ENCODE measurements at regions not wholly inside any gene's neighbourhood (a gene's known extent, or its start where the extent isn't known, plus 50 kb on each side); places are given as distances from the start of the nearest gene placed in this dataset.

DNA sequence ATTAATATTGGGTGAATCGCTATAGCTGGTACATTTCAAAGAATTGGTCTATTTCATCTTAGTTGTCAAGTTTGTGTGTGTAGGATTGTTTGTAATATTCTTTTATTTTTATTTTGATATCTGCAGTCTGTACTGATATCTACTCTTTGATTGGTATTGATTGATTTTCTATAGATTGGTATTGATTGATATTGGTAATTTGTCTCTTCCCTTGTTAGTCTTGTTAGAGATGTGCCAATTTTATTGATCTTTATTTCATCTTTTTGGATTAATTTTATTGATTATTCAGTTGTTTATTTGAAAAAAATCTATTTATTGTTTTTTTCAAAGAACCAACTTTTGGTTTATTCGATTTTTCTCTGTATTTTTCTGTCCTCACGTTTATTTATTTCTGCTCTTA lies 61.4 kb downstream of the TM2D3 start:
- DNase-seq, result no peak

DNA sequence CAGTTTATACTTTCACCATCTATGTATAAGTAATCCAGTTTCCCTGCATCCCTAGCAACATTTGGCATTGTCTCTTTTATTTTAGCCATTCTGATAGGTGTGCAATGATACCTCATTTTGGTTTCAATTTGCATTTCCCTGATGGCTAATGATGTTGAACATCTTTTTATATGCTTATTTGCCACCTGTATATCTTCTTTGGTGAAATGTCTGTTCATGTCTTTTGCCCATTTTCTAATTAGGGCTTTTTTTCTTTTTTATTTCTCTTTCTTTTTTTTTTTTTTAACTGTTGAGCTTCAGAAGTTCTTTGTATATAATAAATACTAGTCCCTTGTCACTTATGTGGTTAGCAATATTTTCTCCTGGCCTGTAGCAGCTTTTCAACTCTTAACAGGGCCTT lies 68.9 kb downstream of the TM2D3 start:
- no peak for DNase-seq

GRCh38 chr15:101580431-101580830 lies 71.8 kb downstream of the TM2D3 start:
- no peak for DNase-seq

DNA sequence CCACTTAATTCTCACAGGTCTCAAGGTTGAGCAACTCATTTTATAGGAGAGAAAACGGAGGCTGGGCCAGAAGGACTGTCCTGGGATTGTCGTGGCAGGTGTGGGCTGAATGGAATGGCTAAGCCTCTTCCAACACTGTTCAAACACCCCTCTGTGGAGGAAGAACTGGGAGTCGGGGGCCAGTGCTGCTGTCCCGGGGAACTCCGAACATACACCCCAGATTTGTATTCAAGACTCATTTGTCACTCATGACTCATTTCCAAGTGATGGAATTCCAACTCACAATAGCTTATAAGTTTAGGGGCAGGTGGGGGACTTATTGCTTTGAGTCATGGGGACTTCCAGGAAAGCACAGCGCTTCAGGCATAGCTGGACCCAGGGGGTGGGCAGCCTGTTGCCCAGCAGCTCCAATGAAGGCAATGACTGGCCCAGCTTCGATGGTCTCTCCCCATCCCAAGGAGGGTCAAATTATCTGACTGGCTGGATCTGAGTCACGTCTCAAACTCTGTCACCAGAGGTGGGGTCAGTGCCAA lies 72.5 kb downstream of the TM2D3 start:
- peak; percentile 67 for DNase-seq

DNA sequence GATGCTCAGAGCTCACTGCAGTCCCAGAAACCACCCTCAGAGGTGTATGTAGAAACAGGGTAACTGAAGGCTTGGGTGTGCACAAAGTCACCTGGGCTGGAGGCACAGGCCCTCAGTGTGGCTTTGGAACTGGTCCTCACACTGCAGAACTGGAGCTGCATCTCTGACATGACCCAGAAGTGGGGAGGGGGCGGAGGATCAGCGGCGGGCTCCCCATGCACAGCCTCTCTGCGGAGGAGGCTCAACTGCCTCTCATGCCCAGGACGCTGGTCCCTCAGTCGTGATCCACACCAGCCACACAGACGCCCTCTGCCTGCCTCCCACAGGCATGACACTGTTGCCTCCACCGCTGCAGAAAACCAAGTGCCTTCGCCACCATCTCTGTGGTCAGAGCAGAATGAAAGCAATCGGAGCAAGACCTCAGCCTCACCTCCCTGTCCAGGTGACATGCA lies 73.7 kb downstream of the TM2D3 start:
- DNase-seq, result no peak

GRCh38 chr15:101573951-101574350 lies 78.2 kb downstream of the TM2D3 start:
- no peak for DNase-seq

- no peak for DNase-seq
These were observed 80.7 kb upstream of the PCSK6 start for GRCh38 chr15:101570241-101570640.

DNA sequence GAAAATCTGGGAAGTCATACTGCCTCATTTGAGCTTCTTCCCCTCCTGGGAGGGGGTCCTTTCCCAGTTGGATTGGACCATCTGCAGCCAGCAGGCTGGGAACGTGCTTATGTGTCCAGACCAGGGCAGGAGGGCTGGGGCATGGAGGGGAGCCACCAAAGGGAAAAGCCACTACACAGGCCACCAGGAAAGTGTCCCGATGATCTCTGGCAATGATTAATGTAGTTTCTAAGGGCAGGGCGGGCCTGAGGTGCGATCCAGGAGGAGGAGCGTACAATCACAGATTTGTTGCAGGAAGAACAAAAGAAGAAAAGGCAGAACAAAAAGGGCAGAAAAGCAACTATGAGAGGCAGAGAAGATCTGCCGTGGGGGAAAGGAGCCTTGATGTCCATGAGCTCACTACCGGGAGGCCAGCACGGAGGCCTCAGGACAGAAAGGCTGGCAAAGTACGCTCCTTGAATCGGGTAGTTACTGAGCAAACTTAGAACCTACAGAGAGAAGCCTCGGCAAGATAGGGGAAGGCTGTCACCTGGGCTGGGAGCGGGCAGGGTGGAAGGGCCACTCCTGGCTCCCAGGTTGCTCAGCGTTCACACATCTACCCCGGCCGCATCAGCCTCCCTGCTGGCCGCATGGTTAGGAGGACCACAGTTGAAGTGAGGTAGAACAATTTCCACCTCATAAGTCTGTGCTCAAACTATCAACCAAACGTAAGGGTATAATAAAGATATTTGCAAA lies 79.5 kb upstream of the PCSK6 start:
- no peak for DNase-seq

GRCh38 chr15:101568309-101568708 lies 78.8 kb upstream of the PCSK6 start:
- peak; percentile 12 for DNase-seq

DNA sequence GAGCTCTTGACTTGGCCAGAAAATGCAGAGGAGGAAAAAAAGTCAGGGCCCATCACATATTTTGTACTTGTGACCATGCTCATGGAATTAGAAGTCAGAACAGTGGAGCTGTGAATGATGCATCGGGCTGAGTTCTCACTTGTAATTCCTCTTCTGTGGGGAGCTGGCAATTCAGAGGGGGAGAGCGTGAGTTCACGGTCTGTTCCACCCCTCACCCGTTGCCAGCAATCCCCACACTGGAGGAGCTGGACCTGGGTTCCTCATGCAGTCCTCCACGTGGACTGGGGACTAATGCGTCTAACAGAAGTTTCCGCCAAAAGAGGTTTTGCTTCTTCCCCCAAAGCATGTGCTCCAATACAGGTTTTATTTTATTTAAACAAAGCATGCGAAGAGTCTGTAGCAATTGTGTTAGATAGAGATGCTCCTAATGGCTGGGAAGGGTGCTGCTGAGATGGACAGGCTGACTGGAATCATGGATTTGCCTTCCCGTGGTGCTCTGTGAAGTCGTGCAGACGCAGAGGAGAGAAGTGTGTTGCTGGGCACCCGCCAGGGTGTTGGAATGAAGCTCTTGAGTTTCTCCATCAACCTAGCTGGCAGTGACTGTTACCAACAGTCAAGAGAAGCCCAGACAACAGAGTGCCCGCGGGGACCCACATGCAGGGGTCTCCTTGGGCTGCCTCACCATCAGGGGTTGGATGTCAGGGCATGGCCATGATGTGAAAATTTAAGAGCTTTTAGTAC lies 77.4 kb upstream of the PCSK6 start:
- DNase-seq, result no peak

DNA sequence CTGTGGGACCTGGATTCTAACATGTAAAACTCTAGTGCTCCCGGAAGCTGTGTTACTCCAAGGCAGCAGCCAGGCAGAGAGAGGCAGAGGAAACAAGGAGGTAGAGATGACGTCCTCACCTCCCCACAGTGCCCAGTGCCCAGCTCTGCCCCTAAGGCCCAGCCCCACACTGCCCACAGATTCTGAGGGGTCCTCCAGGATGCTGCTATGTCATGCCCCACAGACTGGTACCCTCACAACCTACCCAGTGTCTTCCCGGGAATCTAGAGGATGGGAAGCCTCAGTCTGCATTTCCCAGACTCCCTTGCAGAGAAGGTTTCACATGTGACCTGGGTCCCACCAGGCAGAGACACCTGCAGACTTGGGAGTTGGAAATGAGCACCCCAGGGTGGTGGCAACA lies 75.9 kb upstream of the PCSK6 start:
- DNase-seq, result no peak

GRCh38 chr15:101563176-101563796 lies 73.8 kb upstream of the PCSK6 start:
- DNase-seq, result no peak

DNA sequence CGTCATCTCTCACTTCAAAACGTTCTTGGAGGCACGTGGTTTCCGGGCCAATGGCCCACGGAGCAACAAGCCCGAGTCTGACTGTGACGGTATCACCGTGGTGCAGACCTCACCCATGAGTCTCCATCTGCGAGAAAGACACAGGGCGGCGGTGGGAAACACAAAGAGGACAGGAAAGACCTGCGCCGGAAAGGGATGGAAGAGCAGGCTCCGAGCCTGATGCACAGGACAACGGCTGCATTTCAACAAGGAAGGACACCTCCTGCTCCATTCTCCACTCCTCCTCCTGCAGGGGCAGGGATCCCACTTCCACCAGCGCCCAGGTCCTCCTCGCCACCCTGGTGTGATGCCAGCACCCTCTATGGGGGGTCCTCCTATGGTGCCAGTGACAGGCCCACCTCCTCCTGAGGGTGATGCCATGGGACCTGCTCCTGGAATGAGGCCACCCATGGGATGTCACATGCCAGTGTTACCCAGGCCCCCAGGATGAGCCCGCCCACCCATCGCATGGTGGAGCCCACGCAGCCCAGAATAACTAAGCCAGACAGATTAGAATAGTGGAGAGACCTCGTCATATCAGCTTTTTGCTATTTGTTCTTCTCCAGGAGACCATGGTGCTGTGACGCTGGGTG lies 73.0 kb upstream of the PCSK6 start:
- no peak for DNase-seq

DNA sequence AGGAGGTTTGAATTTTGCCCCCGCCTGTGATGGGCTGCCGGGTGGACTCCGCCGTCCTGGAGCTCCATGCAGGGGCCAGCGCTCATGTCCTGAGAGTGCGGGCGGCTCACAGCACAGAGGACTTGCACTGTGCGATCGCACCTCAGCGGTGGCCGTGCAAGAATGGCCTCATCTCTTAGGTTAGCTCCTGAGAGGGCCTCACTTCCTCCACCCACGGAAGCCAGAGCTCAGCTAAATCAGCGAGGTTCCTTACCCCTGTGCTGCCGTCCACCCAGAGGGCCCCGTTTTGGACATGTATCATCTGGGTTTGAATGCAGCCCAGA lies 72.0 kb upstream of the PCSK6 start:
- DNase-seq, result no peak

GRCh38 chr15:101560722-101561583 lies 71.4 kb upstream of the PCSK6 start:
- DNase-seq, result no peak

- no peak for DNase-seq
These were observed 70.4 kb upstream of the PCSK6 start for GRCh38 chr15:101559952-101560351.

DNA sequence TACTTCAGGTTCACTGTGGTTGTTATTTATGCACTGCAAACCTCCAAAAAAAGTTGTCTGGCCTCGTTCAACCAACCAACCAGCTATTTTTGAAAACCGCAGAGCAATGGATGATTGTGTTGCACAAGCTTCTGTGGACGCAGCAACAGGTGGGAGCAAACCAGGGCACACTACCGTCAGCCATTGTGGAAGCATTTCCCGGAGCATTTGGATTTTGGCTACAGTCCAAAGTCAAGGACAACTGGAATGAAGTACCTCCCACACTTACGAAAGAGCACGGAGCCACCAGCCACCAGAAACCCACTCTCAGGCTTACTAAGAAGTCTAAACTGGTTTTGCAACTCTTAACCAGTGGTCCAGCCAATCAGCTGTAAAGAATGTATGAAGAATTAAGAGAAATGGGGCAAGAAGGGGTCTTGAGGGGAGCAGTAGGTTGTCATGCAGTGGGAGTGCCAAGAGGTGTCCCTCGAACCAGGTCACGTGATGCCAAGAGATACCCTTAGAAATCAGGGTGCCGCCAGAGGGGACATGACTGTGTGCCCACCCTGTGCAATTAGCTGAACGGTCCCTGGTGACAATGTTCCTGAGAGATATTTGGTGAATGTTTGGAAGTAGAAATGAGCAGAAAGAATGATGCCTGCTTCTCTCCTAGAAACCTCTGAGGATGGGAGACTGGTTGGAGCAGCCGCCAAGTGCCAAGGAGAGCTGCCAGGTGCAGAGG lies 68.9 kb upstream of the PCSK6 start:
- DNase-seq, result no peak

GRCh38 chr15:101556273-101556672 lies 66.8 kb upstream of the PCSK6 start:
- no peak for DNase-seq

DNA sequence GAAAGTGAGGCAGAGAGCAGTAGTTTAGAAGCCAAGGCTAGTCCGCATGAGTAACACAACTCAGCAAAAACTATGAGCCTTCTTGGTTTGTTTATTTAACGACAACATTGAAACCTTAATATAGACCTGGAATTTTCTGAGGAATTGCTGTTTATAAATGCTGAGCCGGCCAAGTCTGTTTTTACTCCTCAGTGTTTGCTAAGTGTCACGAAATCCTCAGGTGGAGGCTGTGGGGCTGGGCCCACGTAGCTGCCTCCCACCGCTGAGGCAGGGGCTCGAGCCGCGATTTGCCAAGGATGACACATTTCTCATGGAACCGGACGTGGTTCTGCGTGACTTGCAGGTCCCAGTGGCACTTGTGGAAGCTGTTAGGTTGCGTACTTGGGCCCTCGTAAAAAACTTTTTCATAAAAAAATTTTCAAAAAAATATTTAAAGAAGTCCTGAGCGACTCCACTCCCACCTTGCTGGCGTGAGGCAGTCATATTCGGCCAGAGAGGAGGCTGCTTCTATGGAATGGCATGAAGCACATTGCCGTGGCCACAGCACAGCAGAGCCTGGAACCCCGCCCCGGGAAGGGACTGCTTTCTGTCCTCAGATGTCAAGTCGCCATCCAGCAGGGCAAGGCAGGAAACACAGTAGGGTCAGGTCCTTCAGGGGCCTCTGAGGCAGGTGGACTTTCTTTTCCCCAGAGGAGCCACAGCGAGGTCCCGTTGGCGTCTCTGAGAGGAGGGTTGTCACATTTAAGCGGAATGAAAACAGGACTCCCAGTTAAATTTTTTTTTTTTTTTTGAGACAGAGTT lies 64.8 kb upstream of the PCSK6 start:
- DNase-seq, result no peak

DNA sequence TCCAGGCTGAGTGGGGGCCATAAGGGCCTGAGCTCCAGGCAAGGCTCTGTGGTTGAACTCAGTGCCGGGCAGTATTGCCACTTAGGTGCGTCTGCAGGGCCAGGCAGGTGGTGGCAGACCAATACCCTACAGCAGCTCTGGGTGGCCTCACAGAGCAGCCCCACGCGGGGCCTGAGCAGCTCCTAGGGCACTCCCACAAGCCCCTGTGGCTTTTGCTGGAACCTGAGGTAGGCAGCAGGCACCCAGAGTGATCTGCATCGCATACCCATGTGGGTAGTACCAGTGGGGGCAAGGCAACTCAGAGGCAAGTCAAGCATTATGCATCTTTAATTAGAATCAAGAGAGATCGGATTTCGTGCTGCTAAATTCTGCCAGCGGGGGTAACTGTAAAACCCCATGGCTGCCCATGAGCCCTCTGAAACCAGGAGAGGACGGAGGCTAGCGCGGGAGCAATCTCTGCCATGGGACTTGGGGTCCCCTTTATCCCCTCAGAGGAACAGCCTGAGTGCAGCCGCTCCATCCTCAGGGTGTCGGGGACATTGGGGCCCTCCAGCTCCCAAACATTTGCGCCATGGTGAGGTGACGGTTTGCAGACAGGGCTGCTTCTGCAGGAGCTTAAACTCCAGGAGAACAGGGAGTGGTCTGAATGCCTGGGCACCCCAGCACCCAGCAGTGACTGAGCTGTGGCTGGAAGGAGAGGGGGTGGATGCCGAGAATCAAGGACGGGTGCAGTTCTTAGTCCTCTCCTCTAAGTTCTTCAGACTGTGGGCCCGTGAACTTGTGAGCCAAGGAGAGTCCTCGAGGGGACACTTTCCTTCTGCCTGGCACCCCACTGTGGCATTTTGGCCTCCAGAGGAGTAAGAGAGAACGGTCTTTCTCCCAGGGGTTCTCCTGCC lies 62.4 kb upstream of the PCSK6 start:
- DNase-seq, result no peak

Data from EL (cell line).